Activated CD4-positive, alpha-beta T cell treated with anti-CD3 and anti-CD28 coated beads for 36 hours (primary cell): ENCODE measurements at regions not wholly inside any gene's neighbourhood (a gene's known extent, or its start where the extent isn't known, plus 50 kb on each side); places are given as distances from the start of the nearest gene placed in this dataset.
A peak's percentile ranks its signal among the peaks of the same experiment; 100 is the strongest.

ENCODE experiments used
- ATAC-seq: fragments of 200-7000 bp; cut with Tn5 transposase; one replicate; pipeline ENCODE4 v1.10.0; 2021; ENCODE audit warnings: mild to moderate bottlenecking, moderate library complexity
- CTCF ChIA-PET: fragments of 350-600 bp; sonication (Branson Sonifier 250); formaldehyde crosslinking; loops from one replicate; lab custom pipeline; 2021; ENCODE audit warnings: antibody characterized with exemption; lab: Charles Lee
- POLR2A ChIA-PET: fragments of 350-600 bp; sonication (Branson Sonifier 250); formaldehyde crosslinking; loops from one replicate; lab custom pipeline; 2021; ENCODE audit warnings: antibody characterized with exemption, inconsistent platforms; lab: Charles Lee
- DNase-seq: peaks from one replicate; pipeline ENCODE4 v3.0.0-alpha.2; 2020
- H3K27ac Mint-ChIP-seq: one replicate; pipeline ENCODE4 v1.8.0; 2021; ENCODE audit warnings: mixed read lengths
- H3K27me3 Mint-ChIP-seq: one replicate; pipeline ENCODE4 v1.8.0; 2021; ENCODE audit warnings: mixed read lengths
- H3K36me3 Mint-ChIP-seq: one replicate; pipeline ENCODE4 v1.8.0; 2021; ENCODE audit warnings: low read depth, mixed read lengths
- H3K4me1 Mint-ChIP-seq: one replicate; pipeline ENCODE4 v1.8.0; 2021; ENCODE audit warnings: mixed read lengths
- H3K4me3 Mint-ChIP-seq: one replicate; pipeline ENCODE4 v1.8.0; 2021; ENCODE audit warnings: mild to moderate bottlenecking, moderate library complexity, mixed read lengths
- H3K9me3 Mint-ChIP-seq: one replicate; pipeline ENCODE4 v1.8.0; 2021; ENCODE audit warnings: low read depth, mixed read lengths
- intact Hi-C, 2 experiments: fragments of 100-400 bp; cut with DNase I in 1 of 2; cut with micrococcal nuclease in 1 of 2; formaldehyde crosslinking; loops; one replicate each; pipeline versions ENCODE4 v1.14.2 to v1.15.1; 2022 to 2024; cut with DNase I, micrococcal nuclease

GRCh38 chr2:105962221-105962620 lies 217.5 kb downstream of the NCK2 start:
- intact Hi-C loops, result no loop called here
- Mint-ChIP-seq H3K27ac (no peak overlapping the region), H3K9me3 (peaks cover 3% of the 10 kb centered on the region), H3K27me3 (no peaks in the 10 kb centered on the region), H3K4me3 (no peak overlapping the region), H3K36me3 (no peaks in the 10 kb centered on the region), H3K4me1 (no peaks in the 10 kb centered on the region)
- DNase-seq, result no peak
- ChIA-PET POLR2A (no interaction called here), CTCF (no interaction called here)
- ATAC-seq, result no peak

- H3K27ac Mint-ChIP-seq, result no peak overlapping the region
- DNase-seq (no peak), ATAC-seq (no peak)
- CTCF ChIA-PET, result interaction anchor here (0.6 kb wide), 1 partner anchor 163 kb away, joined by 3 read pairs; no protein-coding TSS in a partner anchor
- H3K36me3 Mint-ChIP-seq, result no peaks in the 10 kb centered on the region
- H3K27me3 Mint-ChIP-seq, result no peaks in the 10 kb centered on the region
- peaks cover 3% of the 10 kb centered on the region for H3K9me3 Mint-ChIP-seq
- POLR2A ChIA-PET, result no interaction called here
- intact Hi-C loops, result no loop called here
- H3K4me3 Mint-ChIP-seq, result no peak overlapping the region
- no peaks in the 10 kb centered on the region for H3K4me1 Mint-ChIP-seq
Measured at GRCh38 chr2:105961599-105962146, 217.0 kb downstream of the NCK2 start.

- intact Hi-C loops, result no loop called here
- no peaks in the 10 kb centered on the region for H3K27me3 Mint-ChIP-seq
Measured at GRCh38 chr2:105959357-105959756, 214.6 kb downstream of the NCK2 start.

GRCh38 chr2:105954891-105955290 lies 210.2 kb downstream of the NCK2 start:
- DNase-seq (no peak), ATAC-seq (no peak)
- H3K9me3 Mint-ChIP-seq, result no peaks in the 10 kb centered on the region
- no peak overlapping the region for H3K27ac Mint-ChIP-seq
- H3K27me3 Mint-ChIP-seq, result no peaks in the 10 kb centered on the region
- H3K4me1 Mint-ChIP-seq, result peaks cover 38% of the 10 kb centered on the region
- H3K4me3 Mint-ChIP-seq, result no peak overlapping the region
- ChIA-PET POLR2A (no interaction called here), CTCF (interaction anchor here (0.8 to 1.5 kb wide), 3 partner anchors 22 to 398 kb away, joined by 3 to 4 read pairs (median 3); no protein-coding TSS in a partner anchor)
- intact Hi-C loops, result no loop called here
- H3K36me3 Mint-ChIP-seq, result no peaks in the 10 kb centered on the region

More at GRCh38 chr2:105959357-105959756, 214.6 kb downstream of the NCK2 start:
- DNase-seq (no peak), ATAC-seq (no peak)
- no peaks in the 10 kb centered on the region for H3K36me3 Mint-ChIP-seq
- H3K4me1 Mint-ChIP-seq, result peaks cover 9% of the 10 kb centered on the region
- POLR2A ChIA-PET, result no interaction called here
- H3K27ac Mint-ChIP-seq, result no peak overlapping the region
- CTCF ChIA-PET, result interaction anchor here (0.6 to 1.4 kb wide), 2 partner anchors 13 to 248 kb away, joined by 3 read pairs; no protein-coding TSS in a partner anchor
- no peaks in the 10 kb centered on the region for H3K9me3 Mint-ChIP-seq
- H3K4me3 Mint-ChIP-seq, result no peak overlapping the region

- intact Hi-C loops, result no loop called here
- peaks cover 40% of the 10 kb centered on the region for H3K4me1 Mint-ChIP-seq
- no peak overlapping the region for H3K27ac Mint-ChIP-seq
- DNase-seq (no peak), ATAC-seq (no peak)
- H3K27me3 Mint-ChIP-seq, result no peaks in the 10 kb centered on the region
- no peaks in the 10 kb centered on the region for H3K9me3 Mint-ChIP-seq
- POLR2A ChIA-PET, result no interaction called here
- H3K4me3 Mint-ChIP-seq, result no peak overlapping the region
- no peaks in the 10 kb centered on the region for H3K36me3 Mint-ChIP-seq
- CTCF ChIA-PET, result interaction anchor here (0.6 to 1.5 kb wide), 3 partner anchors 21 to 679 kb away, joined by 3 to 4 read pairs (median 3); no protein-coding TSS in a partner anchor
Measured at GRCh38 chr2:105953942-105954341, 209.2 kb downstream of the NCK2 start.

GRCh38 chr2:105952131-105952530 lies 207.4 kb downstream of the NCK2 start:
- intact Hi-C loops, result no loop called here
- Mint-ChIP-seq H3K4me3 (no peak overlapping the region), H3K9me3 (no peaks in the 10 kb centered on the region), H3K27me3 (no peaks in the 10 kb centered on the region), H3K27ac (no peak overlapping the region), H3K4me1 (peaks cover 40% of the 10 kb centered on the region), H3K36me3 (no peaks in the 10 kb centered on the region)
- ChIA-PET CTCF (interaction anchor here (0.9 kb wide), 1 partner anchor 11 kb away, joined by 5 read pairs; no protein-coding TSS in a partner anchor), POLR2A (no interaction called here)
- DNase-seq, result no peak
- no peak for ATAC-seq

- ChIA-PET CTCF (interaction anchor here (0.6 to 1.0 kb wide), 2 partner anchors 23 to 32 kb away, joined by 3 to 4 read pairs; no protein-coding TSS in a partner anchor), POLR2A (interaction anchor here (0.7 kb wide), 1 partner anchor 64 kb away, joined by 4 read pairs; no protein-coding TSS in a partner anchor)
- intact Hi-C loops, result no loop called here
- Mint-ChIP-seq H3K27ac (peak overlapping the region; percentile 41), H3K9me3 (no peaks in the 10 kb centered on the region), H3K36me3 (no peaks in the 10 kb centered on the region), H3K4me1 (peaks cover 40% of the 10 kb centered on the region), H3K4me3 (no peak overlapping the region), H3K27me3 (no peaks in the 10 kb centered on the region)
- DNase-seq (no peak), ATAC-seq (peak; percentile 59)
Measured at GRCh38 chr2:105951384-105951694, 206.6 kb downstream of the NCK2 start.

GRCh38 chr2:105950521-105951383 lies 206.0 kb downstream of the NCK2 start:
- no peaks in the 10 kb centered on the region for H3K9me3 Mint-ChIP-seq
- ChIA-PET POLR2A (interaction anchor here (0.7 kb wide), 1 partner anchor 64 kb away, joined by 4 read pairs; no protein-coding TSS in a partner anchor), CTCF (interaction anchor here (0.6 to 1.0 kb wide), 2 partner anchors 23 to 32 kb away, joined by 3 to 4 read pairs; no protein-coding TSS in a partner anchor)
- intact Hi-C loops, result no loop called here
- H3K27me3 Mint-ChIP-seq, result no peaks in the 10 kb centered on the region
- no peaks in the 10 kb centered on the region for H3K36me3 Mint-ChIP-seq
- peaks cover 40% of the 10 kb centered on the region for H3K4me1 Mint-ChIP-seq
- DNase-seq (peak; percentile 39), ATAC-seq (peak; percentile 71)
- no peak overlapping the region for H3K4me3 Mint-ChIP-seq
- peak overlapping the region; percentile 77 for H3K27ac Mint-ChIP-seq

- H3K36me3 Mint-ChIP-seq, result peaks cover 3% of the 10 kb centered on the region
- ChIA-PET POLR2A (no interaction called here), CTCF (interaction anchor here (0.7 kb wide), 1 partner anchor 50 kb away, joined by 3 read pairs; no protein-coding TSS in a partner anchor)
- no peaks in the 10 kb centered on the region for H3K27me3 Mint-ChIP-seq
- H3K27ac Mint-ChIP-seq, result no peak overlapping the region
- H3K4me1 Mint-ChIP-seq, result no peaks in the 10 kb centered on the region
- ATAC-seq, result no peak
- H3K4me3 Mint-ChIP-seq, result no peak overlapping the region
- intact Hi-C loops, result no loop called here
- no peak for DNase-seq
- H3K9me3 Mint-ChIP-seq, result peaks cover 7% of the 10 kb centered on the region
Measured at GRCh38 chr2:105943977-105944376, 199.3 kb downstream of the NCK2 start.
